WTC11 (cell line): ENCODE measurements at regions not wholly inside any gene's neighbourhood (a gene's known extent, or its start where the extent isn't known, plus 50 kb on each side); places are given as distances from the start of the nearest gene placed in this dataset.

Experiments used
- ETV6 ChIP-seq: sonication (generic); formaldehyde crosslinking; IDR thresholded peaks from 2 replicates; pipeline ENCODE4 v1.8.1; 2022; ENCODE audit warnings: mild to moderate bottlenecking, missing genetic modification reagents
- FOXP1 ChIP-seq: sonication (generic); formaldehyde crosslinking; IDR thresholded peaks from 2 replicates; pipeline ENCODE4 v1.8.0; 2022; ENCODE audit warnings: missing genetic modification reagents, mild to moderate bottlenecking, moderate library complexity, borderline replicate concordance
- ZNF138 ChIP-seq: sonication (generic); formaldehyde crosslinking; conservative IDR thresholded peaks from 2 replicates; pipeline ENCODE4 v1.8.1; 2022; ENCODE audit warnings: mild to moderate bottlenecking, moderate library complexity, missing genetic modification reagents
- ZNF317 ChIP-seq: sonication (generic); formaldehyde crosslinking; IDR thresholded peaks from 2 replicates; pipeline ENCODE4 v1.8.1; 2023; ENCODE audit warnings: low read depth, mild to moderate bottlenecking, moderate library complexity, missing genetic modification reagents, borderline replicate concordance
- TF ChIP-seq, protein P1 (sequence below): fragments of 200-600 bp; IDR thresholded peaks from 2 replicates; pipeline ENCODE4 v1.8.0; 2022; ENCODE audit warnings: antibody characterized with exemption
- TF ChIP-seq, protein P2 (sequence below): fragments of 250-450 bp; sonication (Bioruptor Pico); IDR thresholded peaks from 2 replicates; pipeline ENCODE4 v1.9.0; 2021; ENCODE audit warnings: mild to moderate bottlenecking, borderline replicate concordance

DNA sequence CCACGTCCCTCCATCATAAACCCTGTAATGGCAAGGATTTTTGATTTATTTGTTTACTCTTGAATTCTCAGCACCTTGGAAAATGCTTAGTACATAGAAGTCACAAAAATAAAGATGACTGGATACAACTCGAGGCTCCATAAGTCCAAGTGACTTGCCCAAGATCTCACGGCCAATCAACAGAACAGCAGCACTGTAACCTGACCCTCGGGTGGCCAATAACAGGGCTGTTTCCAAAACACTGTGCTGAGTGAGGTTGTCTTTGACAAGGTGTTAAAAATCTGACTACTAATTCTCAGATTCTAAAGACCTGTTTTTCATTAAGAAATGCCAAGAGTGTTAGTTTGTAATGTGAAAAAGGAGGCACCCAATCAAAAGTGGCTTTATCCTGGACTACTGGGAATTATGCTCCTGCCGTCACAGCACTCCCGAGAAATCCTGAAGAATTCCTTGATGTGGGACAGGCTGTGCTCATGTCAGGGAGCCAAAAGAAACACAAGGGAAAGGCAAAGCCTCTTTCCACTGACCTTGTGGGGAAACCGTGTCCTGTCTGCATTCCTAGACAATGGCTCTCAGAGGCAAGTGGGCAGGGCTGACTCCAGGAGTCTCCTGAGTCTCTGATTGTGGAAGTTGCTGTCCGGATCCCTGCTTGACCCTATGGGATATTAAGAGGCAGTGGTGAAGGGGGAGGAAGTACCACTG is 204.7 kb upstream of the PELI2 start:
- TF ChIP-seq, protein P1, sequence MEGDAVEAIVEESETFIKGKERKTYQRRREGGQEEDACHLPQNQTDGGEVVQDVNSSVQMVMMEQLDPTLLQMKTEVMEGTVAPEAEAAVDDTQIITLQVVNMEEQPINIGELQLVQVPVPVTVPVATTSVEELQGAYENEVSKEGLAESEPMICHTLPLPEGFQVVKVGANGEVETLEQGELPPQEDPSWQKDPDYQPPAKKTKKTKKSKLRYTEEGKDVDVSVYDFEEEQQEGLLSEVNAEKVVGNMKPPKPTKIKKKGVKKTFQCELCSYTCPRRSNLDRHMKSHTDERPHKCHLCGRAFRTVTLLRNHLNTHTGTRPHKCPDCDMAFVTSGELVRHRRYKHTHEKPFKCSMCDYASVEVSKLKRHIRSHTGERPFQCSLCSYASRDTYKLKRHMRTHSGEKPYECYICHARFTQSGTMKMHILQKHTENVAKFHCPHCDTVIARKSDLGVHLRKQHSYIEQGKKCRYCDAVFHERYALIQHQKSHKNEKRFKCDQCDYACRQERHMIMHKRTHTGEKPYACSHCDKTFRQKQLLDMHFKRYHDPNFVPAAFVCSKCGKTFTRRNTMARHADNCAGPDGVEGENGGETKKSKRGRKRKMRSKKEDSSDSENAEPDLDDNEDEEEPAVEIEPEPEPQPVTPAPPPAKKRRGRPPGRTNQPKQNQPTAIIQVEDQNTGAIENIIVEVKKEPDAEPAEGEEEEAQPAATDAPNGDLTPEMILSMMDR = no peak
- no peak for TF ChIP-seq ZNF317
- no peak for TF ChIP-seq ZNF138 (CRISPR knock-in tag)
- TF ChIP-seq ETV6 (CRISPR knock-in tag) = no peak
- no peak for TF ChIP-seq FOXP1
- TF ChIP-seq, protein P2, sequence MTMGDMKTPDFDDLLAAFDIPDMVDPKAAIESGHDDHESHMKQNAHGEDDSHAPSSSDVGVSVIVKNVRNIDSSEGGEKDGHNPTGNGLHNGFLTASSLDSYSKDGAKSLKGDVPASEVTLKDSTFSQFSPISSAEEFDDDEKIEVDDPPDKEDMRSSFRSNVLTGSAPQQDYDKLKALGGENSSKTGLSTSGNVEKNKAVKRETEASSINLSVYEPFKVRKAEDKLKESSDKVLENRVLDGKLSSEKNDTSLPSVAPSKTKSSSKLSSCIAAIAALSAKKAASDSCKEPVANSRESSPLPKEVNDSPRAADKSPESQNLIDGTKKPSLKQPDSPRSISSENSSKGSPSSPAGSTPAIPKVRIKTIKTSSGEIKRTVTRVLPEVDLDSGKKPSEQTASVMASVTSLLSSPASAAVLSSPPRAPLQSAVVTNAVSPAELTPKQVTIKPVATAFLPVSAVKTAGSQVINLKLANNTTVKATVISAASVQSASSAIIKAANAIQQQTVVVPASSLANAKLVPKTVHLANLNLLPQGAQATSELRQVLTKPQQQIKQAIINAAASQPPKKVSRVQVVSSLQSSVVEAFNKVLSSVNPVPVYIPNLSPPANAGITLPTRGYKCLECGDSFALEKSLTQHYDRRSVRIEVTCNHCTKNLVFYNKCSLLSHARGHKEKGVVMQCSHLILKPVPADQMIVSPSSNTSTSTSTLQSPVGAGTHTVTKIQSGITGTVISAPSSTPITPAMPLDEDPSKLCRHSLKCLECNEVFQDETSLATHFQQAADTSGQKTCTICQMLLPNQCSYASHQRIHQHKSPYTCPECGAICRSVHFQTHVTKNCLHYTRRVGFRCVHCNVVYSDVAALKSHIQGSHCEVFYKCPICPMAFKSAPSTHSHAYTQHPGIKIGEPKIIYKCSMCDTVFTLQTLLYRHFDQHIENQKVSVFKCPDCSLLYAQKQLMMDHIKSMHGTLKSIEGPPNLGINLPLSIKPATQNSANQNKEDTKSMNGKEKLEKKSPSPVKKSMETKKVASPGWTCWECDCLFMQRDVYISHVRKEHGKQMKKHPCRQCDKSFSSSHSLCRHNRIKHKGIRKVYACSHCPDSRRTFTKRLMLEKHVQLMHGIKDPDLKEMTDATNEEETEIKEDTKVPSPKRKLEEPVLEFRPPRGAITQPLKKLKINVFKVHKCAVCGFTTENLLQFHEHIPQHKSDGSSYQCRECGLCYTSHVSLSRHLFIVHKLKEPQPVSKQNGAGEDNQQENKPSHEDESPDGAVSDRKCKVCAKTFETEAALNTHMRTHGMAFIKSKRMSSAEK (CRISPR knock-in tag) = no peak
